ENCODE measurements at regions not wholly inside any gene's neighbourhood (a gene's known extent, or its start where the extent isn't known, plus 50 kb on each side); places are given as distances from the start of the nearest gene placed in this dataset.
"Not testable (repeated sequence)": the region's sequence is repeated elsewhere in the genome, so short reads cannot be mapped to it uniquely, and the experiment has no call there.

GRCh38 chr13:111665691-111666095 is 345.3 kb downstream of the TEX29 start:
- DNase-seq (ENCODE audit: low read depth in 3 of 3) = no peak

GRCh38 chr13:111666164-111666776 is 345.8 kb downstream of the TEX29 start:
- DNase-seq (ENCODE audit: low read depth in 3 of 3) = no peak

GRCh38 chr13:111667757-111668156 is 347.3 kb downstream of the TEX29 start:
- DNase-seq (ENCODE audit: low read depth in 3 of 3) = no peak

GRCh38 chr13:111668451-111668850 is 348.0 kb downstream of the TEX29 start:
- DNase-seq (ENCODE audit: low read depth in 3 of 3) = no peak

GRCh38 chr13:111672198-111672597 is 351.8 kb downstream of the TEX29 start:
- not testable (repeated sequence) for DNase-seq (ENCODE audit: low read depth in 3 of 3)

- DNase-seq (ENCODE audit: low read depth in 3 of 3) = not testable (repeated sequence)
Observed at GRCh38 chr13:111678120-111678882, 357.9 kb downstream of the TEX29 start.

- not testable (repeated sequence) for DNase-seq (ENCODE audit: low read depth in 3 of 3)
Observed at GRCh38 chr13:111679645-111680044, 359.2 kb downstream of the TEX29 start.

GRCh38 chr13:111680100-111680499 is 359.7 kb downstream of the TEX29 start:
- not testable (repeated sequence) for DNase-seq (ENCODE audit: low read depth in 3 of 3)

GRCh38 chr13:111692028-111692427 is 371.6 kb downstream of the TEX29 start:
- not testable (repeated sequence) for DNase-seq (ENCODE audit: low read depth in 3 of 3)

GRCh38 chr13:111696121-111696520 is 370.8 kb upstream of the SOX1 start:
- DNase-seq (ENCODE audit: low read depth in 3 of 3) = not testable (repeated sequence)

- not testable (repeated sequence) for DNase-seq (ENCODE audit: low read depth in 3 of 3)
Observed at GRCh38 chr13:111702059-111702458, 364.9 kb upstream of the SOX1 start.

All from stimulated activated CD4-positive, alpha-beta T cell treated with anti-CD3 and anti-CD28 coated beads, TNF-alpha, amount 100 ng/mL, for 4 hours (primary cell).